Stimulated activated CD4-positive, alpha-beta T cell treated with anti-CD3 and anti-CD28 coated beads, Interleukin-4, amount 100 ng/mL, for 24 hours (primary cell): ENCODE measurements at regions not wholly inside any gene's neighbourhood (a gene's known extent, or its start where the extent isn't known, plus 50 kb on each side); places are given as distances from the start of the nearest gene placed in this dataset.

Experiments
- DNase-seq: peaks from one replicate; pipeline ENCODE4 v3.0.0-alpha.2; 2020

DNA sequence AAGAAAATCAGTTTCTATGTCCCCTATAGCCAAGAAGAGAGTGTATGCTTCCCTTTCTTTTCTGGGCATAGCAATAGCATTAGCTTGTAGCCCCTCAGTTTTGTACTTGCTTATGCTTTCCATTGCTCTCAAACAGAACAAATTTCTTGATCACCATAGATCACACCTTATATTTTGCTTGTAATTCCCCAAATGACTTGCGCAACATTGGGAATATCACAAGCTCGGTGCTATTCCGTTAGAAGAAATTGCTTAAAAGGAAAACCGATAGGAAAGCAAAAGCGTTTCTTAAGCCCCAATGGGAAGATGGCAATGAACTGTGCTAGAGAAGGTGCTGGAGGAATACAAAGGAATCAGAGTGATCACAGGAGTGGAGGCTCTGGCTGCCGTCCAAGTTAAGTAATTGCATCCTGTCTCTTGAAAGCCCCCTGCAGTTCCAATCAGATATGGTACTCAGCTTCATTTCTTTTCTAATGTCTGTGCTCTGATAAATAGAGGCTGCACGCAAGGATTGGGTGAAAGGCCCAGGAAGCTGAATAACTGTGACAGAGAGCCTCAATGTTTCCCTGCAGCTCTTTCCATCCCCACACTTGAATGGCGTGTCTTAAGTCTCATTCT, 182.1 kb upstream of the KIRREL3 start:
- no peak for DNase-seq

DNA sequence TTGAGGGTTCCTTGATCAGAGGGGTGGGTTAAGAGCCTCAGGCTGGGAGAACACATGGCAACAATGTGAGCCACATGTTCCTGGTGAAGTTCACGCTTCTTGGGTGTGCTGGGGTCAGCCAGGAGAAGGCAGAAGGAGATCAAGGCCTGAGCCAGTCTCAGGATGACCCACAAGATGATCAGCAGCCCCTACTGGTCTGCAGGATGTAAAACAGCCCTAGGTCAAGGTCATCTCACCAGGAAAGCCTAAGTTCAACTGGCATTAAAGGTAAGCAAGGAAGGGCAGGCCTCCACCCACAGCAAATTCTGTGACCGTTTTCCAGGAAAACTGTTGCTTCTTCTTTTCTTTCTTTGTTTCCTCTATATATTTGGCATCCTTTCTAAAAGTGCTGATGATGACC, 156.7 kb upstream of the KIRREL3 start:
- DNase-seq: no peak

DNA sequence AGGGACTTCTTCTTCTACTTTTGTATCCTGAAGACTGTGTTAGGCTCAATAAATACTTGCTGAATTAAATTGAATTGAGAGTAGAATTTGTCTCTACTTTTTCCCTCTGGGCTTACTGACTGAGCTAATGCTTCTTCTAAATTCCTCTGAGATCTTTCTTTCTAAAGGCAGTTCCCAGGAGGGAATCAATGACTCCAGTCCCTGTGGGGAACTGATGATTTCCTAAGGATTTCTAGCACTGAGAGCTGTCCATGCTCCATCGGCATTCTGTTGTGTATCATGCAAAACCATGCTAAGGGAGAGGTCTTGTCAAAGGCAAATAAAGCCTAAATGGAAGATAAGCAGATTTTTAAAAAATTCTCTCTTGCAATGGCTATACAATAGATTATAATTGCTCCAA, 148.8 kb upstream of the KIRREL3 start:
- no peak for DNase-seq

DNA sequence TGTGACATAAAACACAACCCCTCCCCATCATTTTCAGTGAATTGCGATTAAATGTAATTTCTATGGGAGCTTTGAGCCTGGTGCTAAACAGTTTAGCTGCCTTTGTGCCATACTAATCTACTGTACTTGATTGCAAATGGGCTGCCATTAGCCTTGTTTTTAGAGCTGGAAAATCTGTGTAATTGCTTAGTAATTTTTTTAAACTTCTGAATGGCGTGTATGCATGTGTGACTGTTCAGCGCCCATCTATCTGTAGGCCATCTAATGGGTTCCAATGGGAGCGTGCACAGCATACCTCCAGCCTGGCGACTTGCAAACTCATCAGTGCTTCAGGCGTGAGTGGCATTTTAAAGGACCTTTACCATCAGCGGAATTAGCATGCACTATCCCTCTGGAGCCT, 142.7 kb upstream of the KIRREL3 start:
- DNase-seq: no peak

DNA sequence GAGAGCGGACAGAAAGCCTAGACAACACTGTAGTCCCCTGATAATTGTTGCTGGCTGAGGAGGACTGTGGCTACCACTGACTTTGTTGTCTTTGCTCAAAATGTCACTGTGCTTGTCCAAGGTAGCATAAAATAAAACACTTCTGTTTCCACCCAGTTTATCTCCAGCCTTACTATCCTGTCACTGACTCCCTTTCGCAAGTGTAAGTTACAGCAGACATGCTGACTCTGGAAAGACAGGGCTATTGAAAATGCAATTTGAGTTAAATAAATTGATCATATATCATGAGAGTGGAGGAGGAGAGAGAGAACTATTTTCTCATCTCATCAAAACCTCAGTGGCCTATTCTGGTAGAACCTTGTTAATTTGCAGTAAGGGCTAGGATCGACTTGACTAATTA, 138.0 kb upstream of the KIRREL3 start:
- no peak for DNase-seq

DNA sequence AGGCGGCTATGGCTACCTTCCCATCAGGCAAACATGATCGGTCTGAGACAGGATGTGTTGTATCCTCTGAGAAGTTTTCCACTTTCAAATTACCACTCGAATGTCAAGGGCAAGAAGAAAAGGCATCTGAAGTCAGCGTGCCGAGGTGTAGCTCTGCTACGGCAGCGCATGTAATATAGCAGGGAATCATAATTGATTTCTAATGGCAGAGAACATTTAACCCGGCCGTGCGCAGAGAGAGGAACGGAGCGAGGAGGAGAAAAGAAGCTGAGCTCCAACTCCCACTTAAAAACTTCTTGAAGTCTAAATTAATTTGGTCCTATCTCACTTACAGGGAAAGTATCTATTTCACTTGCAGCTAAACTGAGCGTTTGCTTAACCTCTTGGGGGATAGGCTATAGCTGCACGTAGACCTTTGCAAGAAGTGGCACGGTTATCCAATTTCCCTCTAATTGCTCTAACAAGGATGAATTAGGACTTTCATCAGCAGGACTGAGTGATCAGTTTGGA, 137.3 kb upstream of the KIRREL3 start:
- DNase-seq: no peak

DNA sequence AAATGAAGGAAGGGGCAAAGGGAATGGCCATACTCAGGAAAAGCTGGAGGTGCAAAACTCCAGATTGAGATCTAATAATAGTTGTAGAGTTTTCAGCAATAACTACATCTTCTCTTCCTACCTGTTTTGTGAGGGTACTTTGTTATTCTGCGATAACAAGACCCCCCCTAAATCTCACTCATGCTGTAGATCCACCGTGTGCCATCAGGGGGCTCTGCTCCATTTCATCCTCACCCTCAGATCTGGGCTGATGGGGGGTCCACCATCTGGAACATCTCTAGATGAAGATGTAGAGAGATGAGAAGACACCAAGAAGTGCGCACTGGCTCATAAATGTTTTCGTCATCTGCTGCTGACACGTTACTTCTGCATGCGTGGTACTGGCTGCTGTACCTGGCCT, 135.9 kb upstream of the KIRREL3 start:
- DNase-seq: no peak

DNA sequence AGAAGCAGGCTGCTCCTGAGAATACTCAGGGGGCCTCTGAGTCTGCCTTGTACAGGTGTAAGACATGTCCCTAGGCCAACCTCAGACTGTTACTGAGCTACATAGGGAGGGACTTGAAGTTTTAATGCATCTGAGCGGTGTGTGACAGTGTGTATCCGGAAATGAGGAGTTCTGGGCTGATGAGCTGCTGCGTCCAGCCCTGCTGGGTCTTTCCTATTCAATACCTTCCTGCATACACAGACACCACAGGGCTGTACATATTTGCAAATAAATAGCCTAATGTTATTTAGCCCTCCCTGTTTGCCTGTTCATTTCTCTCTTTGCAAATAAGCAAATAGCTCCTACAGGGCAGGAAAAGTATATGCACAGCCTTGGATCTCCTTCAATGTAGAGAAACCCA, 134.7 kb upstream of the KIRREL3 start:
- no peak for DNase-seq

DNA sequence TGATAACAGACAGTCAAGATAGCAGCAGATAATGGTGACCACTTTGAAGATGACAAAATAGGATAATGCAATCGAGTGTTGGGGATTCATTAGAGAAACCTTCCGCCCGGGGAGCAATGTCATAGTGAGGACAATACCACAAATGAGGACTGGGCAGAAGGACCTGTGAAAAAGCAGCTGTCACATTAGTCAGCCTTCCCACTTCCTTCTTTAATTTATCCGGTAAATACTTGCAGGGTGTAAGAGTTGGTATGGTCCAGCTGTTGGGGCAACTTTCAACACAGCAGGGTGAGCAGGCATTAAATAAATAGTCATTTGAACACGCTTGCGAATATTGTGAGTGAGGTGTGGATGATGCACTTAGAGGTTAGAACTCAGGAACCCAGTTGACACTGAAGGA, 132.5 kb upstream of the KIRREL3 start:
- no peak for DNase-seq

DNA sequence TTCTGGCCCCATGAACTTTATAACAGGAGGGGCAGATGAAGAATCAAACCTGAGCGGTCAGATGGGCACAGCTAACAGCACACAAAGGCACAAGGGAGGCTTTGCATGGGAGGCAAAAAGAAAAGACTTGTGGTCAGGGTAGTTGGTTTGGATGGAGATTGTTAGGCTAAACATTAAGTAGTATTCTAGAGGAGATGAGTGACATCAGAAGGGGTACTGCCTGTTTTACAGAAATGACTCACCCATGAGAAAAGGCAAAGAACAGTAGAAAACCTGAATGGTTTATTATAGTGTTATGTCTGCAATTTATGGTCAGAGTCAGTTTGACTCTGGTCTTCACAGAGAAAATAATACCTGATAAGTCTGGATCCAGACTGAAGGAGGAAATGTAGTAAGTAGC, 129.8 kb upstream of the KIRREL3 start:
- DNase-seq: no peak

DNA sequence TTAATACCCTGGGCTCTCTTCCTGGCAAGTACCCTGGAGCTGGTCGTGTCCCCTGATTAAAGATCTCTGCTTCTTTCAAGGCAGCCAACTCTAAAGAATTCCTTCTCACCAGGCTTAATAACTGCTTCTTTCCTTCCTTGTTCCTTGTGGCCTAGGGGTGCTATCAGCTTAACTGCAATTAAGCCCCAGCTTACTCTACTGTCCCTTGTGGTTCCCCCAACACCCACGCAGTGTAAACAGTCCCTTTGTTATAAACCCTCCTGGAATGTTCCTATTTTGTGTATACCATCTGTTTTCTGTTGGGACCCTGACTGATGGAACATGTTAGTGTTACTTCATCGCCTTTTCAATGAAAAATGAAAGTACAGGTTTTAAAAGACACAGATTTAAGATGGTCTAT, 126.4 kb upstream of the KIRREL3 start:
- DNase-seq: no peak

DNA sequence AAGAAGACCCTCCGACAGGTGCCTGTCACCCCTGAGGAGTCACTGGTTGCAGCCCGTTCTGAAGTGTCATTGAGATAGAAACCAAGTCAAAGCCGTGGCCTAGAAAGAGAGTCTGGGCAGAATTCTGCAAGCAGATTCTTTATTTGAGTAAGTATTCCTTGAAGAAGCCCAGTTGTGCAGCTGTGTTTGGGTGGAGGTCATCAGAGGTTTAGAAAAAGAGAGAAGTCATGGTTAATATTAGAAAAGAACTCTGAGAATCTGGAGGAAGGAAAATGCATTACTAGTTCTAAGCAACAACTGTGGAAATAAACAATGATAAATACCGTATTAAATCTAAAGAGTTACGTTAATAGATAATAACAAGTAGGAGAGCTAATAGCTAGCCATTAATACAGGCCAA, 118.8 kb upstream of the KIRREL3 start:
- no peak for DNase-seq

DNA sequence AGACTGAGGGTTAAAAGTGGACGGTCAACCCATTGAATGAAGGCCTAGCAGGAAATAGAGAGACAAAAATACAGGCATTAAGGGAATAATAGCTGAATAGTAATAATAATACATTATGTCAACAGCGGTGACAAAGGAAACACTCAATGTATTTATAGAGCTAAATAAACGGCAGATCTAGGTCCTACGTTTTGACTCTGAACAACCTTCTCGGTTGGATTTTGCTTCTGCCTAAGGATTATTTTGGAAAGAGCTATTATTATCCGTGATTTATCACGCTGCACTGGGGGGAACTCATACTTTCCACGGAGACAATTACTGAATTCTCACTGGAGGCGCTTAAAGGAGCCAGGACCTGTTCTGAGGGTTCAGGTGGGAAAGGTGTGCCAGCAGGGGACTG, 118.2 kb upstream of the KIRREL3 start:
- no peak for DNase-seq

DNA sequence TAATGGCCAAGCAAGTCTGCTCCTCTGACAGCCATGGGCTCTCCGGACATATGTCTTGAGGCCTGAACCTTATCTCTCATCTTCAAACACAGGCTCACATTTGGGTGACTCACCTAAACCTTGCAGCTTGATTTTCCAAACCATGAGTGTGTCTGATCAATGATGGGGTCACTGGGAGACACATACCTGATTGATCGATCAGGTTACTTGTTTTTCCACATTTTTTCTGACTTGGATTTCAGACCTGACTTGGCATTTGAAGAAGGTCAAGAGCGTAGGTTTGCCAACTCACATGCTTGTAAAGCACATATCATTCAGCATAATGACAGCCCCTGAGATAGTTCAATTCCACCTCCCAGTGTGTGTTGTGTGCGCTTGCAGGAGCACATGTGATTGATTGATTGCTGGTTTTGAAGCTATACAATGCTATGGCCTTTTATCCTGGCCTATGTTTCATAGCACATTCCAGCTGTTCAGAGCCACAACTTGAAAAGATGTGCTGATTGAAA, 116.7 kb upstream of the KIRREL3 start:
- no peak for DNase-seq

DNA sequence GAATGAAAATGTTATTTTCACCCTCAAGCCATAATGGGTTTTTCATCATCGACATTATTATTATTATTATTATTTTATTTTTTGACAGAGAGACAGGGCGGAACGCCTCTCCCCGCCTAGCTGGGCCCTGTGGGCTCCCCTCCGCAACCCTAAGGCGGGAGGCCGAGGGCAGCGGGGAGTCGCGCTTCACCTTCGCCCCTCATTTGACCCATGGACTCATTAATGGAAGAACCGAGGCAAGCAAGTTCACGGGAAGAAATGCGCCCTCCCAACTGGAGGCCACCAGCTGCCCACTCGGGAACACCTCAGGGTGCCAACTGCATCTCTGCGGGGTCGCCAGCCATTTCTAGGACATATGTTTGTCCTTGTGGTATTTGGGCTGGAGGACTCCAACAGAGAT, 115.3 kb upstream of the KIRREL3 start:
- DNase-seq: no peak

DNA sequence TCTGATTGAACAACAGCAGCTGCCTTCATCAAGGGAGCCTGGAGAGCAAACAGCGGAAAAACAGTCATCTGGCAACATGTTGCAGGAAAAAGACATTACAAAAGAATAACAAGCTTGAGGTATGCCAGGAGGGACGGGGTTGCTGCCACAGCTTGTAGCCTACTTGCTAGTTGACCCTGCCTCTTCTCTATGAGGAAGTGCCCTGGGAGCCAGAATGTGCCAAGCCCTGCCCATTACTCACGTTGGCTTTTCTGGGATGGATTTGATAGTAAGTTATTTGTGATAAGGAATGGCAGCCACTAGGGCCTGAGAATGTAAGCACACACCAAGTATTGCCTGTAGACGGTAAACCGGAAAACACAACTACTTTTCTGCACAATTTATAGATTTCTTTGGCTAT, 113.5 kb upstream of the KIRREL3 start:
- no peak for DNase-seq

DNA sequence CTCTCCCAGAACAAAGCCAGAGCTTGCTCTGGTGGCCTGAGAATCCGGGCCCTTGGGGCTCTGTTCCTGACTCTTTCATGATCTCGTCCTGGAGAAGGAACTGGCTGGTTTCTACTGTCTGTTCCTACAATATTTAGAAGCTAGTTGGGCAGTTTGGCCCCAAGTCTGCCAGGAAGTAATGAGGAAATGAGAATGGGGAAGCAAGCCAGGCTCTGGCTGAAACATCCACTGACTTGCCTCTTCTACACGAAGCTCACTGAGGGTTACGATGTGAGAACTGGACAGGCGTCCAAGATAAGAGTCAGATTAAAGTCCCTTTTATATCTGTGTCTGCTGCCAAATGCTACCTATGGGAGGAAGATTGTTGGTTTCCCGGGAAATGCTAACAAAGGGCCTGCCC, 110.0 kb upstream of the KIRREL3 start:
- no peak for DNase-seq

DNA sequence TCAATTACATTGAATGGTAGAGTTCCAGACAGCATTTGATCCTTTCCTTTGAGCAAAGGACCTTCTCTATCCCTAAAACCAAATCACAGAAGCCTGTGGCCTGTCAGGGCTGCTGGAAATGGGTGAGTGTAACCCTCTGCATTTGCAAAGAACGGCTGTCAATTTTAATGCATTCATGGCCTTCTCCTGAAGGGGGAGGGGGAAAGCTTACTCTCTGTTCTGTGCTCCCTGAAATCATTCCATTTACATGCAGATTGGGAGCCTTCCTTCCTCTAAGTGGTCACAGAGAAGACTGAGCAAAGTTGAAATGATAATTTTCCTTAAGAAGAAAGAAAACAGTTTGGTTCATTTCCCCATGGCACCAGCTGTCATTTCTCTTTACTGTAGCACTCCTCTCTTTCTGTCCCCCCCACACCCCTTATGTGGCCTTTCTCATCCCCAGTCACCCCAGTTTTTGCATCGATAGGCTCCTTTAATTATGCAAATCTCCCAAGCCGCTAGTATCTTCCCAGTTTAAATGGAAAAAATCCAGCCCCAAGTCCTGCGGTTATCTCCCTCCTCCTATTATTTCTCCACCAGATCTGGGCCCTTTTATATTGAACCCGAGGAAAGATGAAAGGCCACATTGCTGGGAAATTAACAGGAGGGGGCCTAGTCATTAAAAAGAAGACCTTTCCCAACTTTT, 109.4 kb upstream of the KIRREL3 start:
- DNase-seq: no peak

DNA sequence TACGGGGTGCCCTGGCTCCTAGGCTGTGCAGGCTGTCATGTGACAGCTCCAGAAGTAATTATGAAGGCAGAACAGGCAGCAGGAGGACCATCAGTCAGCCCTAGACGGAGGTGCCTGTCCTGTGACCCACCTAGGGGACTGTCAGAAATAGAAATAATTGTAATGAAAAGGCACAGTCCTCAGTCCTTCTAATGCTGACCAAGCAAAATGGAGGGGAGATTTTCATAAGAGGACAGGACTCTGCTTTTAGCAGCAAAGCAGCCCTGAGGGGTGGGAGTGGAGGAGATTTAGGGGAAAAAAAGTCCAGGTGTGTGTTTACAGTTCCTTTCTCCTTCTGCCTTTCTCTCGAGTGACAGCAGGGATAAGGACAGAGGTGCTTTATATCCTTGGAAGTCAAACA, 108.3 kb upstream of the KIRREL3 start:
- DNase-seq: no peak

DNA sequence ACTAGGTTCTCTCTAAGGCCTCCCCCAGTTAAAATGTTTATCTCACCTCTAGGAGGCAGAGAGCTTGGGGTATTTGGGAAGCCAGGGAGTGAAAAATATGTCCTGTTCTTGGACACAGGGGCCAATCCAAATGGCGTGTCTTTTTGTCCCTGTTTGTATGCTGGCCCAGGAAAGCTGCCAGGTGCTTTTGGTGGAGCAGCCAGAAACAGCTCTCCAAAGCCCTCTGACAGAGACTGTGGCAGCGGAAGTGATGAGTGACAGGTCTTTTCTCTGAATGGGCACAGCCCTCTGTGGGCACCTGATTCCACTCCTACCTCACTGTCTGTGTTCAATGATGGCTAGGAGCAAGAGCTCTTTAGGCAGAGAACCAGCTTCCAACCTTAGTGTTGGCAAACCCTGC, 106.4 kb upstream of the KIRREL3 start:
- DNase-seq: no peak

DNA sequence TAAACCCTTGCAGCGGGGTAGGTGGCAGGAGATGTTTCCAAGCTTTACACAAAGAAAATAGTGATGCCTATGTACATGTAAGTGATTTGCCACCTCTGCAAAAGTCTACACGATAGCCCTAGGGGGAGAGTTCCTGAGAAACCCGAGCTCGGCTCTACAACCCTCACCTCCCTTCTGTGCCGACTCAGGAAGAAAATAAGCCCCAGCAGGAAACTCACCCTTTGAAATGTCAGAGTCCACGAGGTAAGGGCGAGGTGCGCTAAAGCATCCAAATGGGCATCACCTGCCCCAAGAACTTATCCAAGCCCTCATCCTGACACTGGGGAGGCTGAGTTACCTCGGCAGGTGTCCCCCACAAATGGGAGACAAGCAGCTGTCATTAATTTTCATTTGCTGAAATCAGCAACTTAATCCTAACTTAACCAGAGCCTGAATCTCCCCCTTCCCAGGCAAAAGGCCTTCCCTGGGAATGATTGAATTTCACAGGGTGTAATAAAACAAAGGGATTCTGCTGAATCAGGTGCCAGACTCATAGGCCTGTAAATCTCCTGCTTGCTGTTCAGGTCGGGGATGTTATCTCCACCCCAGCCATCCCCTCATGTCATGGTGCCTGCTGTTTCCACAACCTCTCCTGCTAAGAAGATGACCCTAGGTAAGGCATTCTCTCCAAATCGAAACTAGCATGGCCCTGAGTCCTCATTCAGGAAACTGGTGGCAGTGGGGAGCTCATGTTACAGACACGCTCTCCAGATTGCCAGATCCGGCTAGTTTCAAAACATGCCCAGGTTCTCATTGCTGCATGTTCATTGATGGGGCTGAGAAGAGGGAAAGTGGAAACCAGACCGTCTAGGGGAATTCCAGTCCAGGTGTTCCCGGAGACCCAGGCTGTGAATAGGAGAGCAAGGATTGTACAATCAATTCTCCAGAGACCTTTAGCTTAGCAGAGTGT, 105.3 kb upstream of the KIRREL3 start:
- no peak for DNase-seq

DNA sequence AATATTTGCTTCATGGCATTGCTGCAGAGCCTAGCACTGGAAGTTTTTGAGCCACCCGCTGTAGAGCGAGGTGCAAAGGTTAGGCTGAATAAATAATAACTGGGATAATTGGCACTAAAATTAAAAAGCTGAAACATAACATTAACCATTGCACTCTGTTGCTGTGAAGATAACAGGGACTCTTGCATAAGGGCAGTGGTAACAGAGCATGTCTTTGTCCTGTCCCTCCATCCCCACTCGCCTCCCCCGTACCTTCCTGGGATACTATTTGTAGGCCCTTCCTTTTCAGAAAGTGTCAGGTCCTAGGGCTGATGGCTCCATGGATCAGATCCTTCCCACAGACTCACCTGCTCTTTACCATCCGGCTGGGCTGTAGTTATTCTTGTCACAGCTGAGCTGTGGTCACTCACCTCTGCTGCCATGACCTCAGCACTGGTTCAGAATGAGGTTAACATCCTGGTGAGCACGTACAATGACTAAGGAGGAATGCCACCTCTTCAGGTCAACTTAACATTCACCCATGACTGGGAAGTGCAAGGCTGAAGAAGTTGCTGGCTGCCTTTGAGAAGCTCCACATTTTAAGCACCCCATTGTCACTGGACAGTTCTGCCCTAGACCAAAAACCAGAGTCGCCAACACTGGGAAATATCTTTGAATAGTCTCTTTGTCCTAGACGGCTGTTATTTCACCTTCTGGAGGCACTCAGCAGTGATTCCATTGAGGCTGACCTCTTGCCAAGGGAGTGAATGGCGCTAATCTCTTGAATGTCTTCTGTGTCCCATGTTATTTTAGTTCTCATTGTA, 103.2 kb upstream of the KIRREL3 start:
- DNase-seq: no peak

DNA sequence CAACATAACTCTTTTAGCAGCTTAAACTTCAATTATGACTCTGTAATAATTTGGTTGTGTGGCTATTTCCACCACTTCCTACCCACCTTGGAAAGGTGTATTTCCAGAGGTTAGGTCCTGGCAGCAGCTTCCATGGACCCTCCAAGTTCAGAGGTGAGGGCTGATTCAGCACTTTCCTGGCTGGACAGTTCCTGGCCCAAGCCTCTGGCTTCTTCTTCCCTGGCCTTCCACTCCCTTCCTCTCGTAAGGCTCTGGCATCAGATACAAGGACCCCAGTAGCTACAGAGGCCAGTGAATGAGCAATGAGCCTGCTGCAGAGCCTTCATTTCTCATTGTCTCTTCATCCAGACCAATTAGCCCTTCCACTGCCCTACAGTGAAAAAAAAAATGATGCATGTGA, 98.1 kb upstream of the KIRREL3 start:
- DNase-seq: no peak
